Spleen (tissue), 7 donors: ENCODE measurements at regions not wholly inside any gene's neighbourhood (a gene's known extent, or its start where the extent isn't known, plus 50 kb on each side); places are given as distances from the start of the nearest gene placed in this dataset.

ENCODE experiments used
- CTCF ChIP-seq, 11 experiments: fragments of 200-600 bp in 7 of 11; fragments of 450-650 bp in 4 of 11; sonication (generic) in 4 of 11; IDR thresholded peaks in 8 of 11; conservative IDR thresholded peaks in 3 of 11; 1 replicate in 7 of 11; 2 replicates in 4 of 11; pipeline versions ENCODE4 v1.4.0 to v1.8.0; 2016 to 2021; ENCODE audit warnings: antibody characterized with exemption in 11 of 11, inconsistent platforms in 4 of 11, mild to moderate bottlenecking in 1 of 11
- POLR2A ChIP-seq, 3 donors: fragments of 450-650 bp; IDR thresholded peaks; one replicate each; pipeline ENCODE4 v1.5.1; 2017; ENCODE audit warnings: antibody characterized with exemption in 3 of 3, mild to moderate bottlenecking in 1 of 3
- POLR2AphosphoS5 ChIP-seq, 3 donors: sonication (generic); formaldehyde crosslinking; IDR thresholded peaks; one replicate each; pipeline ENCODE4 v1.5.1; 2017; ENCODE audit warnings: antibody characterized with exemption in 3 of 3
- donor health status: DM: no; HTN: no; CAD: no; lungs with moderate emphysema.
- donor health status: DM: no; HTN: no; CAD: no.
- donor health status: DM: no; HTN: no; CAD: no.

GRCh38 chr6:170049641-170050561, 241.0 kb downstream of the DLL1 start:
- no peak for TF ChIP-seq CTCF (IDR thresholded peaks at IDR 0.05 in 8 of 11, conservative IDR thresholded peaks at IDR 0.05 in 3 of 11)
- no peak for TF ChIP-seq POLR2A (IDR thresholded peaks at IDR 0.05)
- peak; percentile 66 to 74 (median 74) for TF ChIP-seq POLR2AphosphoS5 (IDR thresholded peaks at IDR 0.05)
